GM18502 (cell line): ENCODE measurements at regions not wholly inside any gene's neighbourhood (a gene's known extent, or its start where the extent isn't known, plus 50 kb on each side); places are given as distances from the start of the nearest gene placed in this dataset.
A peak's percentile ranks its signal among the peaks of the same experiment; 100 is the strongest.

Source experiments
- ATAC-seq: cut with Tn5 transposase; IDR thresholded peaks from one replicate; pipeline ENCODE4 v1.9.1; 2021; ENCODE audit warnings: mild to moderate bottlenecking; ENCODE audit not compliant: unreplicated experiment, poor library complexity

- no peak for ATAC-seq
Observed at GRCh38 chr10:89153971-89154370, 53.1 kb downstream of the CH25H start.

GRCh38 chr10:89153116-89153515 lies 54.0 kb downstream of the CH25H start:
- ATAC-seq = no peak

GRCh38 chr10:89151857-89152256 lies 55.3 kb downstream of the CH25H start:
- no peak for ATAC-seq

GRCh38 chr10:89148061-89148460 lies 59.1 kb downstream of the CH25H start:
- no peak for ATAC-seq

GRCh38 chr10:89147256-89147655 lies 59.9 kb downstream of the CH25H start:
- no peak for ATAC-seq

- no peak for ATAC-seq
Observed at GRCh38 chr10:89144836-89145235, 62.3 kb downstream of the CH25H start.

GRCh38 chr10:89142590-89142989 lies 64.5 kb downstream of the CH25H start:
- ATAC-seq = no peak

- ATAC-seq = no peak
Observed at GRCh38 chr10:89138755-89139490, 68.2 kb downstream of the CH25H start.

GRCh38 chr10:89134963-89135362 lies 72.2 kb downstream of the CH25H start:
- peak; percentile 46 for ATAC-seq

GRCh38 chr10:89129911-89130310 lies 77.2 kb downstream of the CH25H start:
- no peak for ATAC-seq

GRCh38 chr10:89122433-89123051 lies 84.6 kb downstream of the CH25H start:
- no peak for ATAC-seq

- no peak for ATAC-seq
Observed at GRCh38 chr10:89121764-89122020, 85.4 kb downstream of the CH25H start.

- no peak for ATAC-seq
Observed at GRCh38 chr10:89120931-89121763, 86.0 kb downstream of the CH25H start.

- no peak for ATAC-seq
Observed at GRCh38 chr10:89119651-89120050, 87.5 kb downstream of the CH25H start.

GRCh38 chr10:89118091-89118490 lies 89.0 kb downstream of the CH25H start:
- no peak for ATAC-seq

- ATAC-seq = no peak
Observed at GRCh38 chr10:89115876-89116627, 91.1 kb downstream of the CH25H start.

- no peak for ATAC-seq
Observed at GRCh38 chr10:89114846-89115625, 92.1 kb downstream of the CH25H start.

GRCh38 chr10:89102735-89103134 lies 104.4 kb downstream of the CH25H start:
- ATAC-seq = no peak

GRCh38 chr10:89101943-89102342 lies 105.2 kb downstream of the CH25H start:
- ATAC-seq = no peak

GRCh38 chr10:89100680-89101079 lies 106.4 kb downstream of the CH25H start:
- ATAC-seq = no peak
